Effector memory CD8-positive, alpha-beta T cell (primary cell): ENCODE measurements at regions not wholly inside any gene's neighbourhood (a gene's known extent, or its start where the extent isn't known, plus 50 kb on each side); places are given as distances from the start of the nearest gene placed in this dataset.

ENCODE experiments used
- ATAC-seq: fragments of 150-1000 bp; cut with Tn5 transposase; replicated peaks from 2 replicates; pipeline ENCODE4 v1.10.0; 2021; ENCODE audit warnings: mild to moderate bottlenecking, moderate library complexity
- DNase-seq, 3 experiments: peaks; one replicate each; pipeline ENCODE4 v3.0.0; 2021
- H3K27ac Mint-ChIP-seq, 2 donors: one replicate each; pipeline ENCODE4 v1.8.0; 2022; ENCODE audit warnings: mild to moderate bottlenecking in 2 of 2, mixed read lengths in 2 of 2, moderate library complexity in 2 of 2
- H3K27me3 Mint-ChIP-seq, 2 donors: one replicate each; pipeline ENCODE4 v1.8.0; 2022; ENCODE audit warnings: mixed read lengths in 2 of 2
- H3K36me3 Mint-ChIP-seq: one replicate; pipeline ENCODE4 v1.8.0; 2022; ENCODE audit warnings: mild to moderate bottlenecking, moderate library complexity, mixed read lengths; ENCODE audit not compliant: insufficient read depth
- H3K4me1 Mint-ChIP-seq, 2 donors: one replicate each; pipeline ENCODE4 v1.8.0; 2022; ENCODE audit warnings: low read depth in 2 of 2, mixed read lengths in 2 of 2
- H3K4me3 Mint-ChIP-seq, 2 donors: one replicate each; pipeline ENCODE4 v1.8.0; 2022; ENCODE audit warnings: mild to moderate bottlenecking in 2 of 2, mixed read lengths in 2 of 2, moderate library complexity in 2 of 2
- H3K9me3 Mint-ChIP-seq, 2 donors: one replicate each; pipeline ENCODE4 v1.8.0; 2022; ENCODE audit warnings: mixed read lengths in 2 of 2

DNA sequence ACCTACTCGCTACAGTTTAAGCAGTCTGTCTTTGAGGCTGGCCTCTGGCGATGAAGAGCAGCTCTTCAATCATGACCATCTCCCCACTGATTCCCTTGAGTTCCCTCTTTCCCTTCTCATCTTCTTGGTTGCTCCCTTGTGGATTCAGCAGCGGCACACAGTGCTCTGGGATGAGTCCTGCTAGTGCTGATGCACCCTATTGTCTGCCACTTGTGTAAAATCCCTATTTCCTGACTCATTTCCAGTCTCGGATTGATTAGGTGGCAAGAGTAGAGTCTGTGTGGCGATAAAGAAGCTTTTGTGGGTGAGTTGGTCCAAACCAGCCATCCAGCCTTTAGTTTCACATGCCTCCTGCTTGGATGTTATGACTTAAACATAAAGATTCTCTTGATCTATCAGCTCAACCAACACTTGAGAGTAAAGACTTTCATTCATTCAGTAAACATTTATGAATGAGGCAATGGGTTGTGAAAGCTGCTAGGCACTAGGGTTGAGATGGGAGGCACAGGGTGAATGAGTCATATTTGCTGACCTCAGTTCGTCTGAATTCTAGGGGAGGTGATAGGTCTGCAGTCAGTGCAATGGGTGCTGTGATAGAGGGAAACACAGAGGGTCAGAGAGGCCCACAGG lies 219.4 kb upstream of the RAG2 start:
- Mint-ChIP-seq H3K27ac (no peak overlapping the region), H3K4me1 (no peaks in the 10 kb centered on the region), H3K27me3 (peaks cover 7 to 18% of the 10 kb centered on the region in 2 donors), H3K9me3 (peaks cover 5 to 10% of the 10 kb centered on the region in 2 donors), H3K4me3 (no peak overlapping the region), H3K36me3 (no peaks in the 10 kb centered on the region)
- DNase-seq (no peak), ATAC-seq (no peak)

DNA sequence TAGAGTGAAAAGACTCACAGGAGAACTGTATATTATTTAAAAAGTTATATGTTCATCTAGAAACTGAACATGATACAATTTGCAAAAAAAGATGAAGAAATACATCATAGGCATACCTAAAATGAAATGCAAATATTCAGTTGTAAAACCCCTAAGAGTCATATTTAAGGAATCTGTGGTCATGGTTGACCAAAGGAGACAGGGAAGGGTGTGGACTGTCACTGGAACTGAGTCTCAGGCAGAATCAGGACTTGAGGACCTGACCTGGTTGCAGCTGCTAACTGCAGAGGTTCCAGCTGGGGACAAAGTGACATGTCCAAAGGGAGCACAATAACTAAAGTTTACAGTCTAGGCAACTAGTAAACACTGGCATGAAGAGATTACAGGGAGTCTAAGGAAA lies 211.3 kb upstream of the RAG2 start:
- no peak overlapping the region for H3K4me3 Mint-ChIP-seq
- H3K4me1 Mint-ChIP-seq: no peaks in the 10 kb centered on the region
- peaks cover 0 to 6% of the 10 kb centered on the region in 2 donors for H3K27me3 Mint-ChIP-seq
- no peaks in the 10 kb centered on the region for H3K36me3 Mint-ChIP-seq
- H3K9me3 Mint-ChIP-seq: no peaks in the 10 kb centered on the region
- DNase-seq (no peak), ATAC-seq (no peak)
- no peak overlapping the region for H3K27ac Mint-ChIP-seq

DNA sequence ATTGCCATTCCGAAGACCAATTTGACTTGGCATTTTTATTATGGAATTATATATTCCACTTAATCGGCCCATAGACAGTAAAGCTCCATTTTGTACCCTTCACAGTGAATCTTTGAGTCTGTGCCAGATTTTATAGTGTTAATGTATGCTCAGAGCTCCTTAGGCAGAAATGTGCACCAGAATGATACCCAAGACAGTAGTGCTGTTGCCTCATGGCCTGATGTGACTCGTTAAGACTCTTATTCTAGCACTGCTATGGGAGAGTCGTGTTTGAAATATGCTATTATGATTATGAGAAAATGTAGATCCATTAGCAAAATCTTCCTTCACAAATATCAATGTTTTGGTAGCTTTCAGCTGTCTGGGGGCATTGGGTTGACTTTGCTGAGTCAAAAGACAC lies 209.8 kb upstream of the RAG2 start:
- ATAC-seq (no peak), DNase-seq (no peak)
- no peaks in the 10 kb centered on the region for H3K36me3 Mint-ChIP-seq
- H3K27ac Mint-ChIP-seq: no peak overlapping the region
- no peak overlapping the region for H3K4me3 Mint-ChIP-seq
- no peaks in the 10 kb centered on the region for H3K9me3 Mint-ChIP-seq
- H3K4me1 Mint-ChIP-seq: no peaks in the 10 kb centered on the region
- H3K27me3 Mint-ChIP-seq: peaks cover 0 to 6% of the 10 kb centered on the region in 2 donors

DNA sequence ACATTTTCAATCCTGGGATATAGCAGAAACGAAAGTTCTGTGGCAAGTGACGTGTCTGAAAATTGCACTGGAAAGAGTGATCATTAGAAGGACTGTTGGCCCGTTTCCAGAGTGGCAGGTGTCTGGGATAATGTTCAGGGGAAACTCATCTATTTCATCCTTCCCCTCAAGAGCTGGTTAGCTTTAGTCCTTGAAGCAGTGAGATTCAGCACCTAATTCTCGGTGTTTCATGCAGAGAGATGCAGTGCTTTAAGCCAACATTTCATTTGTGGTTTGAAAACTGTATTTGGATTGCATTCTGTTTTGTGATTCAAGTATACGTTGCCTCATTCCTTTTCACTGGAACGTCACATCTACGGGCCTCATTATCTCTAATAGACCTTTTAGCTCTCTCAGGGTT lies 205.0 kb upstream of the RAG2 start:
- Mint-ChIP-seq H3K36me3 (no peaks in the 10 kb centered on the region), H3K9me3 (no peaks in the 10 kb centered on the region), H3K27me3 (peaks cover 5 to 6% of the 10 kb centered on the region in 2 donors), H3K27ac (no peak overlapping the region), H3K4me1 (no peaks in the 10 kb centered on the region), H3K4me3 (no peak overlapping the region)
- DNase-seq (no peak), ATAC-seq (no peak)

DNA sequence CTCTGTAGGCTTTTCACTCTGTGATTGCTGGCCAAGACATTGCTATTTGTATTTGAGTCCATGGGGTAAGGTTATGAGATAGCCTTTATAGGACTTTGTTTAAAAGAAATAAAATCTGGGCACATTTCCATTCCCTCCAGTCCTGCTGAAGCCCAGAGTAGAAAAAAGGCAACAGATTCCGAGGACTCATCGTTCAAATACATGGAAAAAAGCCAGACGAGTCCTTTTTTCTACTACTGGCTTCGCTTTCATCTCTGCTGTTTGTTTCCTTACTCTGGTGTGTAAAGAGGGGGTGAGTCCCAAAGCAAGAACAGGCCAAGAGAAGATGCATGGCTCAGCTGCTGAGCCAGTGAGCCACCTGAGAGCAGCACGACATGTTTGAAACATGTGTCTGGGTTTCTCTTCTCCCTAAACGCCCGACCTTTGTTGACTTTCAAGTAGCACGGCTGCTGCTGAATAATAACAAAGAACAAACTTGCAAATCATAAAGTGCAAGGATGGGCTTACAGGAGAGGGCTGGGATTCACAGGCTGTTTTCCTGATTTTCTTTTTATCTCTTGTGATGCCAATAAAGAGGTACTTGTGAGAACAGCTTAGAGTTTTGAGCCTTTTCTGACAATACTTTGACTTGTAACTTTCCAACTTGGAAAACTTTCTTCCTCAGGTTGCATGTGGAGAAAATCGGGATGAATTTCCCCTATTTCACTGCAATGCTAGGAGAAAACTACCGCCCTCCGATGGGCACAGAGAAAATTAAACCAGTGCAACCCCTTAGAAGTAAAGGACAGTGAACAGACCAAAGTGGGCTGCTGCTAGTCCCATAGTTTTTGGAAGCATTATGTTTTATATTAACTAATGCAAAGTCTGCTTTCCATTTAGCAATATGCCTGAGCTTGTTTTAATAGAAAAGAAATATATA lies 195.2 kb upstream of the RAG2 start:
- Mint-ChIP-seq H3K27me3 (peaks cover 6% of the 10 kb centered on the region in 2 donors), H3K4me1 (no peaks in the 10 kb centered on the region), H3K4me3 (no peak overlapping the region), H3K9me3 (no peaks in the 10 kb centered on the region), H3K27ac (no peak overlapping the region), H3K36me3 (no peaks in the 10 kb centered on the region)
- ATAC-seq (no peak), DNase-seq (no peak)

DNA sequence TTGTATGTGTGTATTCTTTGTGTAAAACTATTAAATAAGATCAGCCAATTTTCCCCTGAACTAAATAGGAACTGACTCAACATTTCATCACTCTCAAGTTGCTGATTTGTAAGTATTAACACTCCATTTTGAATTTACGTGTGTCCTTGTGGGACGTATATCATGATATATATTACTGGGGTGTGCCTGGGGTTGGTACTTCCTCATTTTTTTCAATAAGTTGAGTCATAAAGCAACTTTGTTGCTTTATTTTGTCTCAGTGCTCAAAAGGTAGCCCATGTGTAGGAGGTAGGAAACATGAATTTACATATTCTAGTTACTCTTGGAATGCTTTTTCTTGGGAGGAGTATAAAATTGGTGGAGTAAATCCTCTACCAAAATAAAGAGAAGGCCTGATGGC lies 193.9 kb upstream of the RAG2 start:
- no peak for DNase-seq
- no peaks in the 10 kb centered on the region for H3K36me3 Mint-ChIP-seq
- no peaks in the 10 kb centered on the region for H3K9me3 Mint-ChIP-seq
- peaks cover 6% of the 10 kb centered on the region in 2 donors for H3K27me3 Mint-ChIP-seq
- H3K4me1 Mint-ChIP-seq: no peaks in the 10 kb centered on the region
- ATAC-seq: no peak
- H3K27ac Mint-ChIP-seq: no peak overlapping the region
- H3K4me3 Mint-ChIP-seq: no peak overlapping the region

DNA sequence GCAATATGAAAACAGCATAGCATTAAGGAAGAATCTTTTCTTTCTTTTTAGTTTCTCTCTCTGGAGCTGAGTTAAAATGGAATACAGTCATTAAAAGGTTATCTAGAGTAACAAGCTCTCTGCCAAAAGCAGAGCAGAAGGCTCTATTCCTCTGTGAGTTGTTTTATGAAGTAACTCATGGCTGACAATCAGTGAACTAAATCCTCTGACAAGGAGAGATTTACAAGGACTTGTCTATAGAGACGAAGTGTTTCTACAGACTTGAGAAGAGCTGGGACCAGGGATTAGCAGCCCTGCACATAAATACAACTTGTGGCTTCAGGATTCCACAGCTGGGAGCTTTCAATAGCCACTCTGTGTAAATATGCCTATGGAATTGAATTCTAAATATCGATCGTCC lies 192.5 kb upstream of the RAG2 start:
- Mint-ChIP-seq H3K27me3 (peaks cover 12 to 15% of the 10 kb centered on the region in 2 donors), H3K9me3 (no peaks in the 10 kb centered on the region), H3K4me3 (no peak overlapping the region), H3K36me3 (no peaks in the 10 kb centered on the region), H3K27ac (no peak overlapping the region), H3K4me1 (no peaks in the 10 kb centered on the region)
- no peak for DNase-seq
- no peak for ATAC-seq

DNA sequence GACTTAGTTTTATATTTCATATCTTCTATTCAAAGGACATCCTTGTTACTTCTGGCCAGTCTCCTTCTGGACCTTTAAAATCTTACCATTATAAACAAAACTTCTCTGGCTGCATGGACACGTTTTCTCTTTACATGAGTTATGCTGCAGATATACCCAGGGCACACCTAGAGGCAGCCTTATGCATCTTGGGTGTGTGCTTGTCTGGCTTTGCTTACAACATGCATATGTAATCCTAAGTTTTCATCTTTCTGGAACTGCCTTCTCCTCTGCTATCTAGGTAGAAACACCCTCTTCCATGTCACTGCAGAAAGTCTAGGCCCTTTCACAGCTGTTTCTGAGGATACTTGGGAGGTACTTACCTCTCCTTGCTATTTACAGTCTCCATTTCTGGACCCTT lies 185.8 kb upstream of the RAG2 start:
- H3K27ac Mint-ChIP-seq: no peak overlapping the region
- no peak for ATAC-seq
- no peaks in the 10 kb centered on the region for H3K4me1 Mint-ChIP-seq
- no peak overlapping the region for H3K4me3 Mint-ChIP-seq
- peaks cover 31 to 42% of the 10 kb centered on the region in 2 donors for H3K27me3 Mint-ChIP-seq
- H3K36me3 Mint-ChIP-seq: no peaks in the 10 kb centered on the region
- DNase-seq: no peak
- no peaks in the 10 kb centered on the region for H3K9me3 Mint-ChIP-seq

DNA sequence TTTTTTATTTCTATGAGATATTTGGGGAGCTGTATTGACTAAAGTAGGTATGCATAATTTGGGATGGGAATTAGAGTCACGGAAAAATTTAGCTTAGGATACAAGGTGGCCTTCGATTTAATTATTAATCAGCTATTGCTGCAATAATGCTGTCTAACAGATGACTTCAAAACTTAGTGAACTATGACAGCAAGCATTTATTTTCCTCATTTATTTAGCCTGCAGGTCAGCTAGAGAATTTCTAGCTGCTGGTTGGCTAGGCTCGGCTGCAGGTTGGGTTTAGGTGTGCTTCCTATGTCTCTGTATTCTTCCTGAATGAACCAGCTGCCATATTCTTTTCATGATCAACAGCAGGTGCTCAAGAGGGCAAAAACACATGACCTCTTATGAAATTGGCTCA lies 181.8 kb upstream of the RAG2 start:
- no peaks in the 10 kb centered on the region for H3K4me1 Mint-ChIP-seq
- H3K36me3 Mint-ChIP-seq: no peaks in the 10 kb centered on the region
- no peak overlapping the region for H3K4me3 Mint-ChIP-seq
- no peaks in the 10 kb centered on the region for H3K9me3 Mint-ChIP-seq
- no peak for DNase-seq
- H3K27ac Mint-ChIP-seq: no peak overlapping the region
- no peak for ATAC-seq
- H3K27me3 Mint-ChIP-seq: peaks cover 22% of the 10 kb centered on the region in 2 donors

DNA sequence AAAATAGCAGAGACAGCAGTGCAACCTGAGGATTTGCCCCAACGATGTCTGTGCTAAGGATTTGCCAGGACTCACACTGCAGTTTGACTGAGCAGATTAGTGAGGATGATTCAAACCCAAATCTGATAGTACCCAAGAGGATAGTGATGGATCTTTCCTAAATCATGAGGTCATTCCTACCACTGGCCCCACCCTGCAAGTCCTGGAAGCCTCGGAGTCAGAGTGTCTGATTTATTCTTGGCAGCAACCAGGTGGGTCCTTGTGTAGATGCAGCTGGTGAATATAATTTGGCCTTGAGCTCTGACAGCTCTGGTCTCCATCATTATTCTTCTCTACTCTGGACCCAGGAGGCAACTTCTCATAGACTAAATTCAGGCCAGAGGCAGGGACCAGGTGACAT lies 179.3 kb upstream of the RAG2 start:
- no peak for ATAC-seq
- no peak for DNase-seq
- Mint-ChIP-seq H3K27me3 (peaks cover 13 to 19% of the 10 kb centered on the region in 2 donors), H3K36me3 (no peaks in the 10 kb centered on the region), H3K27ac (no peak overlapping the region), H3K4me3 (no peak overlapping the region), H3K9me3 (no peaks in the 10 kb centered on the region), H3K4me1 (no peaks in the 10 kb centered on the region)

DNA sequence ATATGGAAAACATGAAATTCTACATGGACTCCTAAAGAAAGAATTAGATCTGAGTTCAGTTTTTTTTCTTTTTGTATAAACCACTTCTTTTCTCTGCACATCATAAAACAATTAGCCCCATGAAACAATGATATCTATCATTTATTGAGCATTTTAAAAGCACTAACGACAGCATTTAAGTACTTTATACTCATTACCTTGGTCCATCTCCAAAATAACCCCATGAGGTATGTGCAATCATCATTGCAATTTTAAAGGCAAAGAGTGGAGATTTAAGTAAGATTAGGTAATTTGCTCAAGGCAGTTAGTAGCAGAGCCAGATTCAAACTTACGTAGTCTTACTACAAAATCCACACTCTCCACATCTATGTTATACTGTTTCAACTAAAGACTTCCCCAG lies 177.7 kb upstream of the RAG2 start:
- no peaks in the 10 kb centered on the region for H3K4me1 Mint-ChIP-seq
- H3K27me3 Mint-ChIP-seq: peaks cover 7 to 19% of the 10 kb centered on the region in 2 donors
- DNase-seq: no peak
- no peak overlapping the region for H3K27ac Mint-ChIP-seq
- no peaks in the 10 kb centered on the region for H3K9me3 Mint-ChIP-seq
- H3K4me3 Mint-ChIP-seq: no peak overlapping the region
- no peak for ATAC-seq
- no peaks in the 10 kb centered on the region for H3K36me3 Mint-ChIP-seq

DNA sequence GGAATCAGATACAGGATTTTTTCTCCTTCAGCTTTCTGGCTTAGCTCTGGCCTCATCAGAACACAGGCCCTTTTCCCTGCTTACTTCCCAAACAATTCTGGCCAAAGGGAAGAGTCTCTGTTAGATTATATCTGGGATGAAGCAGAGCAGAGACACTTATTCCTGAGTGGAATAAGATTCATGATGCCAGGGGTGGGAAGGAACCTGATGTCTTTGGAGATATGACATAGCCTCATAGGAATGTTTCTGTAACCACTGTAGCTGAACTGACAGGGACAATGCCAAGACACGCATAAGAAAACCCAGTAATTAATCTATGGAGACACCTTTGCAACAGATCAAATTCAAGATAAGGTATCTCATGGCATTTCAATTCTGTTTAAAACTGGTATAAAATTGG lies 177.1 kb upstream of the RAG2 start:
- Mint-ChIP-seq H3K27me3 (peaks cover 6 to 19% of the 10 kb centered on the region in 2 donors), H3K9me3 (no peaks in the 10 kb centered on the region), H3K27ac (no peak overlapping the region), H3K36me3 (no peaks in the 10 kb centered on the region), H3K4me3 (no peak overlapping the region), H3K4me1 (no peaks in the 10 kb centered on the region)
- DNase-seq: no peak
- ATAC-seq: no peak

DNA sequence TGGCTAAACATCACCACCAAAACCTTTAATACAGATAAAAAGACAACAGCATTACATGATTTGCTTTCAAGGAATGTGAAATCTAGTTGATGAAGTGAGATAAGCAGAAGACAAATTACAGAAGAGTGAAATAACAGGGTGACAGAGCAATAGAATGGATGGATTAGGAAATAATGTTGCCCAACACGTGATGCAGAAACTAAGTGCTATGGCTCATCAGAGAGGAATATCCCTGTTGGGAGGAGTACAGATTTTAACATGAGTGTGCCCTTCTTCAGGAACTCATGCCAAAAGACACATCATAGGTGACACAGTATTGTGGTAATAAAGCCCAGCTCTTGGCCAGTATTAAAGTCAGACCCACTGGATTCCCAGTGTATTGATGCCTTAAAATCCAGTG lies 176.6 kb upstream of the RAG2 start:
- H3K4me1 Mint-ChIP-seq: no peaks in the 10 kb centered on the region
- H3K27ac Mint-ChIP-seq: no peak overlapping the region
- DNase-seq (no peak), ATAC-seq (no peak)
- H3K4me3 Mint-ChIP-seq: no peak overlapping the region
- no peaks in the 10 kb centered on the region for H3K9me3 Mint-ChIP-seq
- H3K27me3 Mint-ChIP-seq: peaks cover 9 to 19% of the 10 kb centered on the region in 2 donors
- no peaks in the 10 kb centered on the region for H3K36me3 Mint-ChIP-seq

DNA sequence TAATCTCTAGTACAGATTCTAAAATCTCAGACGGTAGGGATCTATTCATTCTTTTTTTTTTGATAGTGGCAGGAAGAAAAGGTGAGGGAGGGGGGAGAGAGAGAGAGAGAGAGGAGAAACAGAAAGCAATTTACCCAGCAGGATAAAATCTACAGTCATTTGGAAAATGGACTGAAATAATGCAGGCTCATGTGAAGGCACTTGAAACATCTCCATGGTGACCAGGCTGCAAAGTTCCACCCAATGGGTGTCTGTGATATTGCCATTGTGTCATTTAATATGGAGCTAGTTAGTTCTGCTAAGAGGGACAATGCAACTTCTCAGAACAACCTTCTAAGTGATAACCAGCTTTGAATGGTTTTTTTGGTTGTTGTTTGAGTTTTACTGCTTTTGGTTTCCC lies 165.2 kb upstream of the RAG2 start:
- H3K4me3 Mint-ChIP-seq: no peak overlapping the region
- no peak overlapping the region for H3K27ac Mint-ChIP-seq
- H3K27me3 Mint-ChIP-seq: peaks cover 20 to 22% of the 10 kb centered on the region in 2 donors
- no peaks in the 10 kb centered on the region for H3K36me3 Mint-ChIP-seq
- DNase-seq (no peak), ATAC-seq (no peak)
- H3K9me3 Mint-ChIP-seq: no peaks in the 10 kb centered on the region
- H3K4me1 Mint-ChIP-seq: peaks cover 0 to 2% of the 10 kb centered on the region in 2 donors
